ENCODE measurements at regions not wholly inside any gene's neighbourhood (a gene's known extent, or its start where the extent isn't known, plus 50 kb on each side); places are given as distances from the start of the nearest gene placed in this dataset.

DNA sequence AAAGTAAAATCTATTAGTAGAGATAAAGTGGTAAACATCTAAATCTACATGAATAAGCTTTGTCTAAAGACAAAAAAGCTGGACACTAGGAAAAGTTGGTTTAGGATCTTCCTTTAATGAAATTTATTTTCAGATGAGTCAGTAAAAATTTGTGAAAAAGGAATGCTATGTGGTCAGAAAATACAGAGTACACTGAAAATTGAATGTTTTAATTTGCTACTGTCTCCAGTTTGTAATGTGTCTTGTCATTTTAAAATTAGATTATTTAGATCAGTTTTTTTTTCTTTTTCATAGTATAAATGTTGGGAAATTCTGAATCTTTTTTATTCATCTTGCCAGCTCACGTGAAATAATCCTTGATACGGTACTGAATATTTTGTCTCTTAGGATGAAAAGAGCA, 56.9 kb downstream of the SLITRK6 start:
- intact Hi-C loops (cut with DNase I; ENCODE audit: low total_unique reads): no loop called here
- TF ChIP-seq, protein P1, sequence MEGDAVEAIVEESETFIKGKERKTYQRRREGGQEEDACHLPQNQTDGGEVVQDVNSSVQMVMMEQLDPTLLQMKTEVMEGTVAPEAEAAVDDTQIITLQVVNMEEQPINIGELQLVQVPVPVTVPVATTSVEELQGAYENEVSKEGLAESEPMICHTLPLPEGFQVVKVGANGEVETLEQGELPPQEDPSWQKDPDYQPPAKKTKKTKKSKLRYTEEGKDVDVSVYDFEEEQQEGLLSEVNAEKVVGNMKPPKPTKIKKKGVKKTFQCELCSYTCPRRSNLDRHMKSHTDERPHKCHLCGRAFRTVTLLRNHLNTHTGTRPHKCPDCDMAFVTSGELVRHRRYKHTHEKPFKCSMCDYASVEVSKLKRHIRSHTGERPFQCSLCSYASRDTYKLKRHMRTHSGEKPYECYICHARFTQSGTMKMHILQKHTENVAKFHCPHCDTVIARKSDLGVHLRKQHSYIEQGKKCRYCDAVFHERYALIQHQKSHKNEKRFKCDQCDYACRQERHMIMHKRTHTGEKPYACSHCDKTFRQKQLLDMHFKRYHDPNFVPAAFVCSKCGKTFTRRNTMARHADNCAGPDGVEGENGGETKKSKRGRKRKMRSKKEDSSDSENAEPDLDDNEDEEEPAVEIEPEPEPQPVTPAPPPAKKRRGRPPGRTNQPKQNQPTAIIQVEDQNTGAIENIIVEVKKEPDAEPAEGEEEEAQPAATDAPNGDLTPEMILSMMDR (IDR thresholded peaks at IDR 0.05): no peak
- TF ChIP-seq POLR2A (IDR thresholded peaks at IDR 0.05) (no peak), POLR2AphosphoS5 (IDR thresholded peaks at IDR 0.05) (no peak)
- Histone ChIP-seq H3K4me1 (no peaks in the 10 kb centered on the region), H3K27me3 (no peaks in the 10 kb centered on the region), H3K36me3 (no peaks in the 10 kb centered on the region), H3K27ac (no peak overlapping the region), H3K9me3 (no peaks in the 10 kb centered on the region), H3K4me3 (no peak overlapping the region)
- DNase-seq (ENCODE audit: low spot score in 2 of 2): no peak

DNA sequence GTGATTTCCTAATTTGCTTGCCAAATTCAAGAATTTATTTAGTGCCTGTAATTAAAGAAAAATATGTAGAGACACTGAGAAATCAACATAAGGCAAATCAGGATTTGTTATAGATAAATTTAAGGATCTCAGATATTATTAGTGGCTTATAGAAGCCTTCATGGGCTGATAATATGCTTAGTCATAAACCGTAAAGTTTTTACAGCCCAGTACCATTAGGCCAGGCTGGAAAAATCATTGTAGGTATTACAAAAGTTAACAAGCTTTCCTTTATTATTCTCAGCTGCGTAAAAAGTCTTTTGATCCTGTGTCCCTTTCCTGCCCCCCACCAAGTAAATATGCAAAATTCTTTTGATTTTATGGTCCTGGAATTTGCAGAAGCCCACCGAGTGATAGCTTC, 58.2 kb downstream of the SLITRK6 start:
- H3K27me3 ChIP-seq: no peaks in the 10 kb centered on the region
- no peaks in the 10 kb centered on the region for H3K9me3 ChIP-seq
- no peak overlapping the region for H3K4me3 ChIP-seq
- no peaks in the 10 kb centered on the region for H3K36me3 ChIP-seq
- no peak for DNase-seq (ENCODE audit: low spot score in 2 of 2)
- TF ChIP-seq, protein P1 (IDR thresholded peaks at IDR 0.05): no peak
- TF ChIP-seq POLR2A (IDR thresholded peaks at IDR 0.05) (no peak), POLR2AphosphoS5 (IDR thresholded peaks at IDR 0.05) (no peak)
- no peaks in the 10 kb centered on the region for H3K4me1 ChIP-seq
- no peak overlapping the region for H3K27ac ChIP-seq
- intact Hi-C loops (cut with DNase I; ENCODE audit: low total_unique reads): no loop called here

DNA sequence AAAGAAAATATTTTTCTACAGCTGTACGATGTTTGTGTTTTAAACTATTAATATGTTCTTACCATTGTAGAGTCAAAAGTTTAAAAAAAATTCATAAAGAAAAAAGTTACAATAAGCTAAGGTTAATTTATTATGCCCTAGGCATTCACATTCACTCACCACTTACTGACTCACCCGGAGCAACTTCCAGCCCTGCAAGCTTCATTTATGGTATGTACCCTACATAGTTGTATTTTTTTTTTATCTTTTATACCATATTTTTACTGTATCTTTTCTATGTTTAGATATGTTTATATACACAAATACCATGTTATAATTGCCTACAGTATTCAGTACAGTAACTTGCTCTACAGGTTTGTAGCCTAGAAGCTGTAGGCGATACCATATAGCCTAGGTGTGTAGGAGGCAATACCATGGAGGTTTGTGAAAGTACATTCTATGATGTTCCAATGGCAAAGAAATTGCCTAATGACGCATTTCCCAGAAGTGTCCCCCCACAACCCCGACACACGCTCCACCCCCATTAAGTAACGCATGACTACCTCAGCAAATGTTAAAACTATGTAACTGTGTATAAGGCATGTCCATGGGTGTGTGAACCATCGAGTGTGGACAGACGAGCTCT, 60.4 kb downstream of the SLITRK6 start:
- H3K4me1 ChIP-seq: no peaks in the 10 kb centered on the region
- intact Hi-C loops (cut with DNase I; ENCODE audit: low total_unique reads): no loop called here
- no peaks in the 10 kb centered on the region for H3K36me3 ChIP-seq

DNA sequence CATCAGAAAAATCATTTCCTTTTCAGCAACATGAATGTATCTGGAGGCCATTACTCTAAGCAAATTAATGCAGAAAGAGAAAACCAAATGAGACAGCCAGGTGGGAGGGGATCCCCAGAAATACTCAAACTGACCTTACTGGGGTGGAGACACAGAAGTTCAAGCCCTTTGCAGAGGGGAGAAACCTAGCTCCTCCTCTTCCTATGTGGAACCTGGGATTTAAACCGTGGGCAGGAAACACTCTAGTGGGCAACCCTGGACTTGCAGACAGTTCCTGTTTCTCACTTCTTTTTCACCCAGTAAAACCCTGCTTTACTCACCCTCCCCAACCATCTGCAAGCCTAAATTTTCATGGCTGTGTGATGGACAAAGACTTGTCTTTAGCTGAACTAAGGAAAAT, 61.3 kb downstream of the SLITRK6 start:
- no peaks in the 10 kb centered on the region for H3K27me3 ChIP-seq
- DNase-seq (ENCODE audit: low spot score in 2 of 2): no peak
- no peaks in the 10 kb centered on the region for H3K4me1 ChIP-seq
- TF ChIP-seq POLR2AphosphoS5 (IDR thresholded peaks at IDR 0.05) (no peak), POLR2A (IDR thresholded peaks at IDR 0.05) (no peak)
- TF ChIP-seq, protein P1 (IDR thresholded peaks at IDR 0.05): no peak
- intact Hi-C loops (cut with DNase I; ENCODE audit: low total_unique reads): no loop called here
- no peak overlapping the region for H3K4me3 ChIP-seq
- H3K9me3 ChIP-seq: no peaks in the 10 kb centered on the region
- no peak overlapping the region for H3K27ac ChIP-seq
- no peaks in the 10 kb centered on the region for H3K36me3 ChIP-seq

More for the DNA sequence above, 60.4 kb downstream of the SLITRK6 start:
- Histone ChIP-seq H3K4me3 (no peak overlapping the region), H3K27me3 (no peaks in the 10 kb centered on the region), H3K27ac (no peak overlapping the region), H3K9me3 (no peaks in the 10 kb centered on the region)
- DNase-seq (ENCODE audit: low spot score in 2 of 2): no peak
- TF ChIP-seq, protein P1 (IDR thresholded peaks at IDR 0.05): no peak
- no peak for TF ChIP-seq POLR2AphosphoS5 (IDR thresholded peaks at IDR 0.05)
- TF ChIP-seq POLR2A (IDR thresholded peaks at IDR 0.05): no peak

DNA sequence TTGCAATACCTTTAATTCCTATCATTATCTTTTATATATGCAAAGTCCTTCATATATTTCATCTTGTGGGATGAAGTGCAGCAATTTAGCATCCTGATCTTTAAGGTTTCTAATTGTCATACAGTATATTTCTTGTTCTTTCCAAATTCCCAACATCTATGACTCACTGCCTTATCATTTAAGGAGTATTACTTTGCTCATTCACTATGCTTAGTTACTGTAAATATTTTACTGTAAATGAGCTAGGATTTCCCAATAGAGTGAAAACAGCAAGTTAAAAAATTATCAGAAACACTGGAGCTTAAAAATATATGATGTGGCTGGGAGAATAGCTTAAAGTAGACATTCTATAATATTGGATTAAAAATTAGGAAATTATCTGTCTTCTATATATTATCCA, 69.9 kb downstream of the SLITRK6 start:
- Histone ChIP-seq H3K9me3 (no peaks in the 10 kb centered on the region), H3K27ac (no peak overlapping the region), H3K4me3 (no peak overlapping the region), H3K36me3 (peaks cover 3% of the 10 kb centered on the region), H3K27me3 (no peaks in the 10 kb centered on the region), H3K4me1 (no peaks in the 10 kb centered on the region)
- TF ChIP-seq, protein P1 (IDR thresholded peaks at IDR 0.05): no peak
- TF ChIP-seq POLR2AphosphoS5 (IDR thresholded peaks at IDR 0.05): no peak
- no peak for TF ChIP-seq POLR2A (IDR thresholded peaks at IDR 0.05)
- no peak for DNase-seq (ENCODE audit: low spot score in 2 of 2)
- intact Hi-C loops (cut with DNase I; ENCODE audit: low total_unique reads): no loop called here

Data from breast epithelium (tissue), 4 donors.